ENCODE measurements at regions not wholly inside any gene's neighbourhood (a gene's known extent, or its start where the extent isn't known, plus 50 kb on each side); places are given as distances from the start of the nearest gene placed in this dataset.

DNA sequence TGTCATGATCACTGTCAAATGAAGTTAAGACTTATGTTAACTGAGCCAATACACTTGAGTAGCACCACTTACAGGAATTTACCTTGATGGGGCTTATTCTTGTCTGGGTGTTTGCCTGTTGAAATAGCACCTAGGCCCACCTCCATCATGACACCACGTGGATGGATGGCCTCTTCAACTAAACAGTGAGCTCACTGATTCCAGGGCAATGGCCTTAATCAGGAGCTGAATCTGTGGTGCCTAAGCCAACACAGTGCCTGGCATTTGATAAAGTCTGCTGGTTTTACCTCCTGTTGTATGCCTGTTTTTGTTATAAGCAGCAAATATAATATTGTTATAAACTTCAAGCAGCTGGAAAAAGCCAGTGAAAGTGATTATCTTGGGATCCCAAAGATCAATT, 190.5 kb downstream of the LURAP1L start:
- DNase-seq (ENCODE audit: low read depth), result no peak
- H3K4me3 ChIP-seq (ENCODE audit: low read depth, low read length), result no peak overlapping the region
- TF ChIP-seq, protein P1, sequence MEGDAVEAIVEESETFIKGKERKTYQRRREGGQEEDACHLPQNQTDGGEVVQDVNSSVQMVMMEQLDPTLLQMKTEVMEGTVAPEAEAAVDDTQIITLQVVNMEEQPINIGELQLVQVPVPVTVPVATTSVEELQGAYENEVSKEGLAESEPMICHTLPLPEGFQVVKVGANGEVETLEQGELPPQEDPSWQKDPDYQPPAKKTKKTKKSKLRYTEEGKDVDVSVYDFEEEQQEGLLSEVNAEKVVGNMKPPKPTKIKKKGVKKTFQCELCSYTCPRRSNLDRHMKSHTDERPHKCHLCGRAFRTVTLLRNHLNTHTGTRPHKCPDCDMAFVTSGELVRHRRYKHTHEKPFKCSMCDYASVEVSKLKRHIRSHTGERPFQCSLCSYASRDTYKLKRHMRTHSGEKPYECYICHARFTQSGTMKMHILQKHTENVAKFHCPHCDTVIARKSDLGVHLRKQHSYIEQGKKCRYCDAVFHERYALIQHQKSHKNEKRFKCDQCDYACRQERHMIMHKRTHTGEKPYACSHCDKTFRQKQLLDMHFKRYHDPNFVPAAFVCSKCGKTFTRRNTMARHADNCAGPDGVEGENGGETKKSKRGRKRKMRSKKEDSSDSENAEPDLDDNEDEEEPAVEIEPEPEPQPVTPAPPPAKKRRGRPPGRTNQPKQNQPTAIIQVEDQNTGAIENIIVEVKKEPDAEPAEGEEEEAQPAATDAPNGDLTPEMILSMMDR (conservative IDR thresholded peaks at IDR 0.05; ENCODE audit: low read depth, low read length), result no peak

DNA sequence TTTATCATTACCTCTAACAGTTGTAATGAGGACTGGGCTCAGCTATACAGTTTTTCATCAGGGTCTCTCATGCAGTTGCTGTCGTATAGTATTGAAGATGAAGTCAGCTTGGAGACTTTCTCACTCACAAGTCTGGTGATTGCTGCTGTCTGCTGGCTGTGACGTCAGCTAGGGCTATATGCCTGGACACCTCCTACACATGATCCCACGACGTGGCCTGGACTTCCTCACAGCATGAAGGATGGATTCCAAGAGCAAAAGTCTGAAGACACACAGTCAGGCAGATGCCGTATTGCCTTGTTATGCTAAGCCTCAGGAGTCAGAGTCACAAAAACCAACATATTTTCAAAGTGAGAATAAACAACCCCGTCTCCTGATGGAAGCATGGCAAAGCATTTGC, 193.3 kb downstream of the LURAP1L start:
- TF ChIP-seq, protein P1 (conservative IDR thresholded peaks at IDR 0.05; ENCODE audit: low read depth, low read length), result no peak
- no peak for DNase-seq (ENCODE audit: low read depth)
- no peak overlapping the region for H3K4me3 ChIP-seq (ENCODE audit: low read depth, low read length)

DNA sequence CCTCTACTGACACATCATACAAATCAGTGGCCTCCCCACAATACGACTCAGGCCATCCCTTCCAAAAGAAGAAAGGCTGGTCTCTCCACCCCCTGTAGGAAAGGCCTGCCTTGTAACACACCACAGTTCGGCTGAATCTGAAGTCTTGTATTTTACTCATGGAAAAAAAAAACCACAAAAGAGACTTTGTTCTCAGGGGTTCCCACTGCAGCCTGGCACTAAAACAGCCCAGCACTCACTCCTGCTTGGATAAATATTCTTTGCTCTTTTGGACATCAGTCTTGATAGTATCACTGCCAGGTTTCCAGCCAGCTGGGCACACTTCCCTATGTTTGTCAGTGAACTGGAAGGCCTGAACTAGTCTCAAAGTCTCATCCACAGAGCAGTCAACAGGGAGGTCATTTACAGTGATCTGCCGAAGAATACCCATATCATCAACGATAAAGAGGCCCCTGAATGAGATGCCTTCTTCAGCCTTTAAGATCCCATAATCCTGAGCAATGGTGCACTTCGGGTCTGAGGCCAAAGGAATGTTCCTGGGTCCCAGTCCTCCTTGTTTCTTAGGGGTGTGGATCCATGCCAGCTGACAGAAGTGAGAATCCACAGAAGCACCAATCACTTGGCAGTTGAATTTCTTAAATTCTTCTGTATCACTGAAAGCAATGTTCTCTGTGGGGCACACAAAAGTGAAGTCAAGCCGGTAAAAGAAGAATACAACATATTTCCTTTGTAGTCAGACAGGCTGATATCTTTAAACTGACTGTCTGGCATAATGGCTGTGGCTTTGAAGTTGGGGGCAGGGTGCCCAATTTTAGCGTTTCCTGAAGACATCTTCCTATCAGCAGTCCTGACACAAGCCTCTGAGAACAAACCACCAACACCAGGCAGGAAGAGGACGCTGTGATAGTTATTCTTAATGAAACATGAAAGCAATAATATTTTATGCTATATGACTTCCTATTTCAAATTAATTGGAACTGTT, 198.1 kb downstream of the LURAP1L start:
- no peak overlapping the region for H3K4me3 ChIP-seq (ENCODE audit: low read depth, low read length)
- TF ChIP-seq, protein P1 (conservative IDR thresholded peaks at IDR 0.05; ENCODE audit: low read depth, low read length), result no peak
- DNase-seq (ENCODE audit: low read depth), result no peak

DNA sequence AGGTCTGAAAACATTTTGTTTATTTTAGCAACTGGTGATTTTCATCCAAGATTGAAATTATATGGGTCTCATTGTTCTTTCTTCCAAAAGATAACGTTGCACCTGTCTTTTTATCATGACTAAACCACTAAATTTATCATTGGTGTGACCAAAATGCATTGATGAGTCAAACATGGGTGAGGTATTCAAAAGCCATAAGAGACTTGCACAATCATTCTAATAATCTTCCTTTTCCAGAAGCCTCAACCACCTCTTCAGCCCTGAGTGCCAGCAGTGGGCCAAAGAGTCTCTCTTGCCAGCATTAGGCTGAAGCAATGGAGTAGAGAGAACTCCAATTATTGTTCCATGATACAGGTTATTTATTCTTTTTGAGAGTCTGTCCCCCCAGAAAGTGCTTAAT, 198.9 kb downstream of the LURAP1L start:
- TF ChIP-seq, protein P1 (conservative IDR thresholded peaks at IDR 0.05; ENCODE audit: low read depth, low read length), result no peak
- no peak overlapping the region for H3K4me3 ChIP-seq (ENCODE audit: low read depth, low read length)
- no peak for DNase-seq (ENCODE audit: low read depth)

DNA sequence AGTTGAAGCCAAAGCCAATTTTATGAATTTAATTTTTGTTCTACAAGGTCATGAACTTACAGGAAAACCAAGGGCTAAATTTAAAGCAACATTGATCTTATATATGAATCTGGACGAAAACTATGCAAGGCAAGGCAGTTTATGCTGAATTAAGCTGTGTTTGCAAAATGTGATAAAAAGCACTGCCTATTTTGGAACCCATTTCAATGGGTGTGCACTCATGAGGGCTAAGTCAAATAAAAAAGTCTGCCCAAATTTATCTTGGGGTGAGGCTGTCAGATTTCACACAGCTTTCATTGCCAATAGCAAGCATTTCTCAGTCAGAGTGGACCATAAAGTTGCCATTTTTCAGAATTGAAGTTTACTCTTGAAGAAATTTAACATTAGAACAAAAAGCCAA, 199.9 kb downstream of the LURAP1L start:
- no peak for DNase-seq (ENCODE audit: low read depth)
- H3K4me3 ChIP-seq (ENCODE audit: low read depth, low read length), result no peak overlapping the region
- TF ChIP-seq, protein P1 (conservative IDR thresholded peaks at IDR 0.05; ENCODE audit: low read depth, low read length), result no peak

DNA sequence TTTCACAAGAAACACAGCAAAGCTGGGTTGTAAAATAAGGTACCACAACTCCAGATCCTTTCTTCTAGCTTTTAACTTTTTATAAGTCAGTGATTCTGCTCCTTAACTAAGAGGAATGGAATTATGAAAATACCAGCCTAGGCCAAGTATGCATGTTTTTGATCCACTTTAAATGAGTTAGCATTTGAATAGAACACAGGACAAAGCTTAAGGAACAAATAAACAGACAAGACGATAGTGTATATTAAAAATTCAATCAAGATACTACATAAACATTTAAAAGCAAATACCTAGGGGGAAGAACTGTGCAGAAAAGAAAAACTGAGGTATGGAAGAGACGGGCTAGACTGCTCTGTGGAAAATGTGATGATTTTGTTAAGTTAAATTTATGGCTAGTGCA, 200.7 kb downstream of the LURAP1L start:
- TF ChIP-seq, protein P1 (conservative IDR thresholded peaks at IDR 0.05; ENCODE audit: low read depth, low read length), result no peak
- DNase-seq (ENCODE audit: low read depth), result no peak
- H3K4me3 ChIP-seq (ENCODE audit: low read depth, low read length), result no peak overlapping the region
